GDM1 (cell line): ENCODE measurements at regions not wholly inside any gene's neighbourhood (a gene's known extent, or its start where the extent isn't known, plus 50 kb on each side); places are given as distances from the start of the nearest gene placed in this dataset.
A peak's percentile ranks its signal among the peaks of the same experiment; 100 is the strongest.

Experiments used
- DNase-seq: peaks from one replicate; lab custom pipeline; 2025; lab: John Stamatoyannopoulos, UW

DNA sequence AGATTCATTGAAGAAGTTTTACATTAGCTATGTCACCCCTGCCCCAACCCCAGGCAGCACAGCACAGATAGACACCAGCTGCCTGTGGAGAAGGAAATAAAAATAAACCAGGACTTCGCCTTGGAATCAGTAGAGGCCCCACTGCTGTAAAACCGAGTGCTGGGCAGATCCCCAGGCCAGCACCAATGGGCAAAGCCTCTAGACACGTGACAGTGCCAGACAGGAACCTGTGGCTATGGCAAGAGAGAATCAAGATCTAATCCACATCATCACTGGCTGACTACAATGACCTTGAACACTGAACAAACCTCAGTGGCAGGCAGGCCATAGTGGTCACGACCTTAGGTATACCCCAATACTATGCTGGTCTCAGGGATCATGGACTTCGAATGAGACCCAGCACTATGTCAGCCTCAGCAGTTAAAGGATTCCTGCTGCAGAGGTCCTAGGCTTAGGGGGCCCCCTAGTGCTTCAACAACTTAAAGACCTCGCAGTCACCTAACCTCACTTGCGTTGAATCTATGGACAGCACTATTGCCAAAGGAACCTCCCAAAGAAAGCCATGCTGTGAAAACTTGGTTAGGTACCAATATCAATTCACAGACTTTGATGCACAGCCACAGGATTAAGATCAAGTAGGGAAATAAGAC lies 2118.6 kb upstream of the C9orf72 start:
- DNase-seq, result peak; percentile 14

DNA sequence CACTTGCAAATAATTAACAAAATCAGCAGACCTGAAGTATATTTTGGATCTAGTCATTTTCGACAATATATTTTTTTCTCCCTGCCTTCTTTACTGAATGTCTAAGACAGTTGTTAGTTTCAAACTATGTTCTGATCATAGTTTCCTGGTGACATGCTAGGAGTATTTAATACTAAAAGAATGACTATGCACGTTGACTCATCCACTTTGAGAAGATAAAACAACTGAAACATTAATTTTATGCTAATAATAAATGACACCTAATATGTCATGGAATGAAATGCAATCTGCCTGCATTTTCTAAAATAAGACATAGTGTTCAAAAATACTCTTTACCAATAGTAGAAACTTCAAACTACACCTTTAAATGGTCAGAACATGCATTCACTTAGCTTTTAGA lies 2123.7 kb upstream of the C9orf72 start:
- DNase-seq, result no peak

GRCh38 chr9:29701559-29701958 lies 2128.3 kb upstream of the C9orf72 start:
- no peak for DNase-seq

GRCh38 chr9:29701971-29702370 lies 2128.7 kb upstream of the C9orf72 start:
- DNase-seq, result no peak

GRCh38 chr9:29714860-29715259 lies 2141.6 kb upstream of the C9orf72 start:
- DNase-seq, result no peak

DNA sequence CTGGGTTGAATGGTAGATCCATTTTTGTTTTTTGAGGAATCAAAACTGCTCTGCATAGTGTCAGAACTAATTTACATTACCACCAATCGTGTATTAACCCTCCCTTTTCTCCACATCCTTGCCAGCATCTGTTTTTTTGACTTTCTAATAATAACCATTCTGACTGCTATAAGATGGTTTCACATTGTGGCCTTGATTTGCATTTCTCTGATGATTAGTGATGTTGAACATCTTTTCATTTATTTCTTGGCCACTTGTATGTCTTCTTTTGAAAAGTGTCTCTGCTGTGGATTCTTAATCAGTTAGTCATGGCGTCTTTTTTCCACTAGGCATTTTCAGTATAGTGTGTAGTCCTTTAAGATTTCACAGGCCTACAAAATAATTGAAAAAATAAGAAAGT lies 2144.3 kb upstream of the C9orf72 start:
- no peak for DNase-seq

- no peak for DNase-seq
Observed at GRCh38 chr9:29730163-29730562, 2156.9 kb upstream of the C9orf72 start.

- DNase-seq, result no peak
Observed at GRCh38 chr9:29740518-29740917, 2167.2 kb upstream of the C9orf72 start.

- no peak for DNase-seq
Observed at GRCh38 chr9:29741169-29741568, 2167.9 kb upstream of the C9orf72 start.

DNA sequence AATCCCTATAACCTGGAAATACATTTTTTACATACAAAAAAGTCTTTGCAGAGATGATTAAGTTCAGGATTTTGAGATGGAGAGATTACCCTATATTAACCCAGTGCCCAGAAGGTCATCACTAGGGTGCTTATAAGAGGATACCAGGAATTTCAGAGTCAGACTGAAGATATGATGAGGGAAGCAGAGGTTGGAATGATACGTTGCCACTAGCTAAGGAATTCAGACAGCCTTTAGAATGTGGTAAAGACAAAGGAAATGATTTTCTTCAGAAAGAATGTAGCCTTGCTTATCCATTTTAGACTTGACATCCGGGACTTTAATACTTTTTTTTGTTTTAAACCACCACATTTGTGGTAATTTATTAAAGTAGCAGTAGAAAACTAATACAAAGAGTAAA lies 2176.8 kb upstream of the C9orf72 start:
- DNase-seq, result no peak

GRCh38 chr9:29751226-29751625 lies 2177.9 kb upstream of the C9orf72 start:
- no peak for DNase-seq

- DNase-seq, result no peak
Observed at GRCh38 chr9:29753638-29754037, 2180.4 kb upstream of the C9orf72 start.

DNA sequence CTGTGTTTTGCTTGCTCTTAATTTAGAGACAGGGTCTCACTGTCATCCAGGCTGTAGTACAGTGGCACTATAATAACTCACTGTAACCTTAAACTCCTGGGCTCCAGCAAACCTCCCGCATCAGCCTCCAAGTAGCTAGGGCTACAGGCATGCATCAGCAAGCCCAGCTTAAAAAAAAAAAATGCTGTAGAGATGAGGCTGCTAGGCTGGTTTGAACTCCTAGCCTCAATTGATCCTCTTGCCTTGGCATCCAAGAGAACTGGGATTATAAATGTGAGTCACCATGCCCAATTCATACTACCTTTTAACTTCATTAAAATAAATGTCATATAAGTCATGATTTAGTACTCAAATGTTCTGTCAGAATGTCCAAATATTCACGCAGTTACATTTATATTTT lies 2195.7 kb upstream of the C9orf72 start:
- DNase-seq, result no peak

GRCh38 chr9:29773676-29774075 lies 2200.4 kb upstream of the C9orf72 start:
- DNase-seq, result no peak

- DNase-seq, result no peak
Observed at GRCh38 chr9:29775491-29775890, 2202.2 kb upstream of the C9orf72 start.

GRCh38 chr9:29778281-29778849 lies 2205.1 kb upstream of the C9orf72 start:
- no peak for DNase-seq

- DNase-seq, result no peak
Observed at GRCh38 chr9:29793970-29794369, 2220.7 kb upstream of the C9orf72 start.

GRCh38 chr9:29796291-29796952 lies 2223.1 kb upstream of the C9orf72 start:
- DNase-seq, result no peak

- no peak for DNase-seq
Observed at GRCh38 chr9:29798599-29798998, 2225.3 kb upstream of the C9orf72 start.

GRCh38 chr9:29799227-29799626 lies 2225.9 kb upstream of the C9orf72 start:
- DNase-seq, result no peak

DNA sequence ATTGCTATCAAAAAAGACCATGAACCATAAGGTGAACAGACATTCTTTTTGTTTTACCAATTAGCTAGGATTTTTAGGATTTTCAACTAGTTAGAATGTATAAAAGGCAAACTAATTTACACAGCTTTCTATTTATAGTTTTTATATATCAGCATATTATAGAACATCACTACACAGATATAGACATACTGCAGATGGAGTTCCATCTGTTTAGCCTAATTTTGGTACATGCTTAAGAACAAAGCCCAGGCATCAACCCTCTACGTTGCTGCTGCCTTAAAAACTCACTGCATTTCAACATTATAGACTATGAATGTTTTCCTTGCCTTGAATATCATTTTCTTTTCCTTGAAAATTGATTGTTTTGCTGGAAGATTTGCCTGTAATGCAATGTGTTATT lies 2227.5 kb upstream of the C9orf72 start:
- no peak for DNase-seq

GRCh38 chr9:29802454-29802853 lies 2229.2 kb upstream of the C9orf72 start:
- DNase-seq, result no peak

- DNase-seq, result no peak
Observed at GRCh38 chr9:29806937-29807618, 2233.8 kb upstream of the C9orf72 start.
